AG08395 (cell line): ENCODE measurements at regions not wholly inside any gene's neighbourhood (a gene's known extent, or its start where the extent isn't known, plus 50 kb on each side); places are given as distances from the start of the nearest gene placed in this dataset.
A peak's percentile ranks its signal among the peaks of the same experiment; 100 is the strongest.
"Not testable (repeated sequence)": the region's sequence is repeated elsewhere in the genome, so short reads cannot be mapped to it uniquely, and the experiment has no call there.

Source experiments
- DNase-seq: peaks from one replicate; pipeline ENCODE4 v3.0.0; 2012; ENCODE audit warnings: mixed read lengths, low spot score

GRCh38 chr6:19612672-19613466, 224.3 kb upstream of the ID4 start:
- not testable (repeated sequence) for DNase-seq

- DNase-seq, result no peak
Observed at GRCh38 chr6:19613678-19614077, 223.5 kb upstream of the ID4 start.

GRCh38 chr6:19616022-19616421, 221.1 kb upstream of the ID4 start:
- no peak for DNase-seq

- DNase-seq, result no peak
Observed at GRCh38 chr6:19632230-19632629, 204.9 kb upstream of the ID4 start.

- DNase-seq, result no peak
Observed at GRCh38 chr6:19632786-19633185, 204.4 kb upstream of the ID4 start.

- no peak for DNase-seq
Observed at GRCh38 chr6:19635728-19636127, 201.4 kb upstream of the ID4 start.

GRCh38 chr6:19637010-19637409, 200.2 kb upstream of the ID4 start:
- DNase-seq, result no peak

- no peak for DNase-seq
Observed at GRCh38 chr6:19638931-19639330, 198.2 kb upstream of the ID4 start.

- DNase-seq, result no peak
Observed at GRCh38 chr6:19643287-19643686, 193.9 kb upstream of the ID4 start.

GRCh38 chr6:19643713-19644112, 193.5 kb upstream of the ID4 start:
- DNase-seq, result no peak

- DNase-seq, result no peak
Observed at GRCh38 chr6:19655744-19656143, 181.4 kb upstream of the ID4 start.

GRCh38 chr6:19660123-19660910, 176.9 kb upstream of the ID4 start:
- DNase-seq, result no peak

GRCh38 chr6:19662911-19663310, 174.3 kb upstream of the ID4 start:
- no peak for DNase-seq

- DNase-seq, result no peak
Observed at GRCh38 chr6:19663479-19663878, 173.7 kb upstream of the ID4 start.

- DNase-seq, result no peak
Observed at GRCh38 chr6:19664050-19664449, 173.1 kb upstream of the ID4 start.

- peak; percentile 5 for DNase-seq
Observed at GRCh38 chr6:19664878-19665612, 172.1 kb upstream of the ID4 start.

- no peak for DNase-seq
Observed at GRCh38 chr6:19665613-19665909, 171.6 kb upstream of the ID4 start.

- peak; percentile 57 for DNase-seq
Observed at GRCh38 chr6:19668710-19669109, 168.5 kb upstream of the ID4 start.

GRCh38 chr6:19669206-19669605, 168.0 kb upstream of the ID4 start:
- peak; percentile 59 for DNase-seq

GRCh38 chr6:19682859-19683258, 154.3 kb upstream of the ID4 start:
- no peak for DNase-seq

- DNase-seq, result no peak
Observed at GRCh38 chr6:19690325-19691075, 146.7 kb upstream of the ID4 start.

- DNase-seq, result peak; percentile 34
Observed at GRCh38 chr6:19691465-19692167, 145.6 kb upstream of the ID4 start.
